GM19372 (cell line): ENCODE measurements at regions not wholly inside any gene's neighbourhood (a gene's known extent, or its start where the extent isn't known, plus 50 kb on each side); places are given as distances from the start of the nearest gene placed in this dataset.
"Not testable (repeated sequence)": the region's sequence is repeated elsewhere in the genome, so short reads cannot be mapped to it uniquely, and the experiment has no call there.

Source experiments
- ATAC-seq: cut with Tn5 transposase; IDR thresholded peaks from one replicate; pipeline ENCODE4 v1.9.1; 2021; ENCODE audit warnings: mild to moderate bottlenecking, low read depth, moderate library complexity; ENCODE audit not compliant: unreplicated experiment

DNA sequence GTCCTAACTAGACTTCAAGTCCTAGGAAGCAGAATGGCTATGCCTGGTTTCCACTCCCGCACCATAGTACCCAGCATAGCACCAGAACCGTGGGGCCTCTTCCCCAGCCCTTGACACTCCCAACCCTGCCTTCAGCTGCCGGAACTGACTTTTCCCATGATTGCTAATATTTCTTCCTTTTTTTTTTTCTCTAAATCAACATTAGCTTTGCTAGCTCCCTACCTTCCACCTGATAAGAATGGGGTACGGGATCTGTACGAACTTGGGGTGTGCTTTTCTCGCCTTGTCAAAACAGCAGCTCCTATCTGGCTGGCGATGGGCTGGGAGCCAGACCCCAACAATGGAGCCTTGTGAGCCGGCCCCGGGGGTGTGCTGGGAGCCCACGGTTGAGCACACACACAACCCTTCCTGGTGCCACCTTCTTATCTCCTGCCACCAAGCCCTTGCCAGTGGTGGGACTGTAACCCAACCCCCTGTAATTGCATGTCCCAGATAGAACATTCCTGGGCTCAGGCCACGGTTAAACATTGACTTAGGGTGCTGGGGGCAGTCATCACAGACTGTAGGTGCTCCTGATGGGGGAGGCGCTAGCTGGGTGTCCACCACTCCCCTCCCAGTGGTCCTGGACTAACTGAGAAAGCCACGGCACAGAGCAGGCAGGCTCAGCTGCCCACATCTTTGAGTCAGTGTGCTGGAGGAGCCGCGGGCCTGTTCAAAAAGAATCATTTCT lies 213.0 kb upstream of the HAAO start:
- no peak for ATAC-seq

DNA sequence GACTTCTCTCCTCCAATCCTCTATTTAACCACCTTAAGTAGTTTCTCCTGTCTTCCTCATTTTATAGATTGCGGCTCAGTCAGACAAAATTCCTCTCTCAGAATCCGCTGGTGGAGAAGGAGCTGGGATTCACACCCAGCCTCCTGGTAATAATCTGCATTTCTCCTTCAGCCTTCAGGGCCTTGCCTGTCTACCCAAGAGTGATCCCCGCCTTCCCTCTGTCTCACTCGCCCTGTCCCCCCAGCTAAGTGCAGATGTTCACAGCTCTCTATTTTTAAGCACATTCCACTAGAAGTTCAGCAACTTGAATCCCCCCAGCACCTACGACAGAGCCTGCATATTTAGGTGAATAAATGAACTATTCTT lies 212.5 kb upstream of the HAAO start:
- ATAC-seq: no peak

DNA sequence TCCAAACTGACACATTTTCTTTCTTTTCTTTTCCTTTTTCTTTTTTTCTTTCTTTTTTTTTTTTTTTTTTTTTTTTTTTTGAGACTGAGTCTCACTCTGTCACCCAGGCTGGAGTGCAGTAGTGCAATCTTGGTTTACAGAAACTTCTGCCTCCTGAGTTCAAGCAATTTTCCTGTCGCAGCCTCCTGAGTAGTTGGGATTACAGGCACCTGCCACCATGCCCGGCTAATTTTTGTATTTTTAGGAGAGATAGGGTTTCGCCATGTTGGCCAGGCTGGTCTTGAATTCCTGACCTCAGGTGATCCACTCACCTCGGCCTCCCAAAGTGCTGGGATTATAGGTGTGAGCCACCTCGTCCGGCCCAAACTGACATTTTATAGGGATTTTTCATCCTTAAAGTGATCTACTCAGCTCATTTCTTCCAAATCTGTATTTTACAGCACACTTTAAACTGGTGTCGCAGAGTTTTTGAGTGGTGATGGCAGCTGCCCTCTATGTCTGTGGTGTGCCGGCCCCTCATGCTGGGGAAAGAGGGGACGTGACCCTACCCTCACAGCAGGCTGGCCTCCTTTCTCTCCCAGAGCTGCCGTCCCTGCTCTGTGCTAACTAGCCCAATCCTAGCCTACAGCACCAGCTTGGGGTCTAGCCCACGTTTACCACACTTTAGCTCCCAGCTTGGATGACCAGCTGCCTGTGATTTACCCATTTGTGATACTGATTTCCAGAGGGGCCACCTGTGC lies 211.9 kb upstream of the HAAO start:
- not testable (repeated sequence) for ATAC-seq

DNA sequence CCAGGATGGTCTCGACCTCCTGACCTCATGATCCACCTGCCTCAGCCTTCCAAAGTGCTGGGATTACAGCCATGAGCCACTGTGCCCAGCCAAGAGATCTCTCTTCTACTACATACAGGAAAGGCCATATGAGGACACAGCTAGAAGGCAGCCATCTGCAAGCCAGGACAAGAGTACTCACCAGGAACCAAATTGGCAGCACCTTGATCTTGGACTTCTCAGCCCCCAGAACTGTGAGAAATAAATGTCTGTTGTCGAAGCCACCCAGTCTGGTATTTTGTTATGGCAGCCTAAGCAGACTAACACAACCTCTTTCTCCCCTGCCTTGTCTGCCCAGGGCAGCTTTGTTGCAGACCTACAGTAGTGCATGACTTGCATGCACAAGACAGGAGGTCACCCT lies 211.3 kb upstream of the HAAO start:
- ATAC-seq: no peak

DNA sequence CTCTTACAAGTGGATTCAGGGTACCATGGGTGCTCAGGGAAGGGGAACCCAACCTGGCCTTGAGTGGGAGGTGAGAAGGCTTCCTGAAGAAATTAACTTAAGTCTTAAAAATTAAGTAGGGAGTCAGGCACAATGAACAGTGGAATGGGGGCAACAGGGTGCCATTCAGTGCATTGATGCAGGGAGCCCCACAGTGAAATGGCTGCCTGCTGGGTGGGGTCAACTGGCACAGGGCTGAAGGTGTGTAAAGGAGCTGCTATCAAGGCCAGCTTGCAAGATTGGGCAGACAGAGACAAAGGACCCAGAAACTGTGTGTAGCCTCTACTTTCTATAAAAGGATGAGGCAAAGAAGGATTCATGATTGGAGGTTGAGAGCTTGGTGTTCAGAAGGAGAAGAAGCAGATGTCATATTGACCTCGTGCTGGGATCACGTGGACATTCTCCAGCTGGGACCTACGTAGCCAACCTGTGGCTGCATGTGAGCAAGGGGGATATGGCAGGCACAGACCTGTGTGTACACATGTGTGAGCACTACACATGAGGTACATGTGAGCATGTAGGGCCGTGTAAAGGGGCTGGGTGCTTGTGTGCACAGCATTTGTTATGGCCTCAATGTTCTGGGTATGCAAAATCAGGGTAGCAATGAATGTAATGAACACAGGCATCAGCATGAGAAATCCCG lies 209.5 kb upstream of the HAAO start:
- ATAC-seq: no peak

DNA sequence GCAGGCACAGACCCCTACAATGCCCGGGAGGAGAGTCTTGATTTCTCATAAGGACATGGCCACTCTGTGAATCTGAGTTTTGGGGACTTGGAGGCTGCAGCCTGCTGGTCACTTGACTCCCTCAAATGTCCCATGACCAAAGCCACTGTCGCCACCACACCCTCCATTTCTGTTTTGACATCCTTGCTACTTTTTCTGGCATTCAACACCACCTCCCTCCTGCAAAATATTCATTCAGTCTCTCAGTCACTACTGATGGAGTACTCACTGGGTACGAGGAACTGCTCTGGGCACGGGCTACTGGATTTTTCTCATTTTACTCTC lies 208.6 kb upstream of the HAAO start:
- ATAC-seq: no peak

DNA sequence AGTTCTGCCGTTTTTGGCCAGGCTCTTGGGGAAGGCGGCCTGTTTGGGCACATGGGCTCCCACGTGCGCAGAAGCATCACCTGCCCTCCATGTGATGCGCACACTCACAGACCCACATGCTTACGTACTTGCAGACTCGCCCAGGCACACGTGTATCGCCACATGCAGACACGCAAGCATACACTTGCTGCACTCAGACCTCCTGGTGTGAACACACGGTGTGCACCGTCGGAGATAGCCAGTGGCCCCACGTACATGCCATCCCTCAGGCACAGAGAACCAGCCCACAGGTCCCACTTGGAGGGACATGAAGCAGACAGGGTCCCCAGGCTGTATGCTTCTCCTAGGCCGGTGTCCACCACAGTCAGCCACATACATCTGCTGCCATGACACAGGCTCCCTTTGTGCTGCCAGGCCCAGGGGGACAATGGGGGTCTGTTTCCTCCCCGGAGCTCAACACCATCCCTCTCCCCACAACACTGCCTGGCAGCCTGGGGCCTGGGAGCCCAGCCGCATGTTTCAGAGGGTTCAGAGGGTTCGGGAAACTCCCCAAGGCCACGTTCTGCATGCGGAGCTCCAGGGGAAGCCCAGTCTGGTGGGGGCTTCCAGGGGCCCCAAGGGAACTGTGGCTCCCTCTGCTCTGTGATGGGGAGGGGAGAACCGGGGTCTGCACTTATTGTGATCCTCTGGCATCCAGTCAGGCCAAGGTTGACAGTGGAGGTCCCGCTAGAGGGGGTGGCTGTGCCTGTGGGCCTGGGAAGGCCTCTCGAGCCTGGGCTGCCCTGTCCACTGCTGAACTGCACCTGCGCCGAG lies 208.1 kb upstream of the HAAO start:
- ATAC-seq: no peak

DNA sequence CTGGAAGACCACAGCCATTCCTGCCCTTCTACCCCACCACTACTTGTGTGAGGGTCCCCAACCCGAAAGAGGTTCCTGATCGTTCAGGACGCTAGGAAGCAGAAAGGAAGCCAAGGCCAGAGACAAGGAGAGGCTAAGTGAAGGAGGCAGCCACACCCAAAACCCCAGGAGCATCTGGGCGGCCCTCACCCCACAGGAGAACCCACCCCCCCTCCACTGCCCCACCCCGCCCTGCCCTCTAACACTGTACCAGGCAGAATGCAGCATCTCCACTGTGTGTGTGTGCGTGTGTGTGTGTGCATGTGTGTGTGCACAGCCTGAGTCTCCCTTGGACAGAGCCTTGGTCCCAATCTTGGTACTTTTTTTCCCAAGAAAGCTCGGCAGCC lies 207.5 kb upstream of the HAAO start:
- no peak for ATAC-seq

DNA sequence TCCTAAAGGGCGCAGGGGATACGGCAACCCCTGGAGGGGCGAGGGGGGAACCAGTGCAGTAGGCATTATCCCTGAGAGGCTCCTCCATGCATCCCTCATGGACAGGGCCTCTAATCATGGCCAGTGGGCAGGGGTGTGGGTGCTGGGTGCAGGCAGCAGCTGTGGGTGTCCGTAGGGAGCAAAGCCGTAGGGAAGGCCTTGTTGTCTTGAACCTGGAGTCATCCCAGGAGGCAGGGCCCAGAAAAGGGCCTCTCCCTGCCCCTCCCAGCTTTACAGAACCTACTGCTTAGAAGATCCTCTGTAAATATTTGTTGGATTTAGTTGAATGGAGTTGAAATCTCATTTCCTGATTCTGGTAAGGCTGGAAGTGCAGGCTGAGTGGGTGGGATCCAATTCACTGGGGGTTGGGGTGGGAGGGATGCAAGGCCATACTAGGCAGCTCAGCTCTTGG lies 207.0 kb upstream of the HAAO start:
- no peak for ATAC-seq

DNA sequence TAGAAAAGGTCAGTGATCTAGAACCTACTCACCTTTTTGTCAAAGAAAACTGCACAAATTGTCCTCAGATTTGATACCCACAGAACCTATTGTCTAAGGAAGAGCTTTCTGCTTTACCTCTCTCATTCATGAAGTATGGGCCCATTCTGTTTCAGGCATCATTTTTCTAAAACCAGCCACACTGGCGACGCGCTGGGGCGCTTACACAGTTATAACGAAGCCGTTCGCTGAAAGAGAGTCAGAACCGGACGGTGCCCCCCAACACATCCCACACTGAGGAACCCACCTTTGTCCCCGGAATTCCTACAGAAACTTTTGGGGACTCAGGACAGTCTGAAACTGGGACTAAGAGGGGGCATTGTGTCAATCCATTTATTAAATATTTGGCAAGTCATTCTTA lies 206.3 kb upstream of the HAAO start:
- no peak for ATAC-seq

DNA sequence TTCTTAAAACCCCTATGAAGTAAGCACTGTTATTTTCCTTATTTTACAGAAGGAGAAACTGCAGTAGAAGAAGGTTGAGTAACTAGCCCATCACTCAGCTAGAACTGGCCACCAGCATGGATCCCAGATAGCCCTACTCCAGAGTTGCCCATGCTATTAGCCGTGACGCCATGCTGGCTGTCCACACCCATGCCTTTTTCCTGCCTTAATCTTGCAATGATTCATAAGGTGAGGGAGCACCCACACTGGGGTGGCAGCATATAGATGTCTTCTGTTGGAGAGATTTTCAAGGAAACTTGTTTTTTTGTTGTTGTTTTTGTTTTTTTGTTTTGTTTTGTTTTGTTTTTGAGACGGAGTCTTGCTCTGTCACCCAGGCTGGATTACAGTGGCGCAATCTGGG lies 204.1 kb upstream of the HAAO start:
- ATAC-seq: no peak

DNA sequence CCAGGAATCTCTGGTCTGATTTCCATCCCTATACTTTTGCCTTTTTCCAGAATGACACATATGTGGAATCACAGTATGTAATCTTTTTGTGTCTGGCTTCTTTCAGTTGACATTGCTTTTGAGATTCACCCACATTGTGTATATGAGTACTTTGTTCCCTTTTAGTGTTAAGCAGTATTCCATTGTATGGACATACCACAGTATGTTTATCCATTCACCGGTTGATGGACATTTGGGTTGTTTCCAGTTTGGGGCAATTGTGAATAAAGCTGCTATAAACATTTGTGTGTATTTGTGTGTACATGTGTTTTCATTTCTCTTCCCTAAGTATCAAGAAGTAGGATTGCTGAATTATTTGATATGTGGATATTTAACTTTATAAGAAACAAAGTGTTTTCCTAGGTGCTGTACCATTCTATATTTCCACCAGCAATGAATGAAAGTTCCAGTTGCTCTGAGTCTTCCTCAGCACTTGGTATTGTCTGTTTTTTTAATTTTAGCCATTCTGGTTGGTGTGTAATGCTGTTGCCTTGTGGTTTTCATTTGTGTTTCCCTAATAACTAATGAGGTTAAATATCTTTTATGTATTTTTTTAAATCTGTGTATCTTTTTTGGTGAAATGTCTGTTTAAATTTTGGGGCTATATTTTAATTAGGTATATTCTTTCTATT lies 203.5 kb upstream of the HAAO start:
- ATAC-seq: no peak

DNA sequence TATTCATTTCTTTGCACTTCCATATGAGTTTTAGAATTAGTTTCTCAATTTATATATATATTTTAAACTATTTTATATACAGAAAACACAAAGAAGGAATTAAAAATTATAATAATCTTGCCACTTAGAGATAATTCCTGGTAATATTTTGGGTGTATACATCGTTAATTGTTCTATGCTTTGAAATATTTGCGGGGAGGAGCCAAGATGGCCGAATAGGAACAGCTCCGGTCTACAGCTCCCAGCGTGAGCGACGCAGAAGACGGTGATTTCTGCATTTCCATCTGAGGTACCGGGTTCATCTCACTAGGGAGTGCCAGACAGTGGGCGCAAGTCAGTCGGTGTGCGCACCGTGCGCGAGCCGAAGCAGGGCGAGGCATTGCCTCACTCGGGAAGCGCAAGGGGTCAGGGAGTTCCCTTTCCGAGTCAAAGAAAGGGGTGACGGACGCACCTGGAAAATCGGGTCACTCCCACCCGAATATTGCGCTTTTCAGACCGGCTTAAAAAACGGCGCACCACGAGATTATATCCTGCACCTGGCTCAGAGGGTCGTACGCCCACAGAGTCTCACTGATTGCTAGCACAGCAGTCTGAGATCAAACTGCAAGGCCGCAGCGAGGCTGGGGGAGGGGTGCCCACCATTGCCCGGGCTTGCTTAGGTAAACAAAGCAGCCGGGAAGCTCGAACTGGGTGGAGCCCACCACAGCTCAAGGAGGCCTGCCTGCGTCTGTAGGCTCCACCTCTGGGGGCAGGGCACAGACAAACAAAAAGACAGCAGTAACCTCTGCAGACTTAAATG lies 197.1 kb upstream of the HAAO start:
- ATAC-seq: not testable (repeated sequence)

DNA sequence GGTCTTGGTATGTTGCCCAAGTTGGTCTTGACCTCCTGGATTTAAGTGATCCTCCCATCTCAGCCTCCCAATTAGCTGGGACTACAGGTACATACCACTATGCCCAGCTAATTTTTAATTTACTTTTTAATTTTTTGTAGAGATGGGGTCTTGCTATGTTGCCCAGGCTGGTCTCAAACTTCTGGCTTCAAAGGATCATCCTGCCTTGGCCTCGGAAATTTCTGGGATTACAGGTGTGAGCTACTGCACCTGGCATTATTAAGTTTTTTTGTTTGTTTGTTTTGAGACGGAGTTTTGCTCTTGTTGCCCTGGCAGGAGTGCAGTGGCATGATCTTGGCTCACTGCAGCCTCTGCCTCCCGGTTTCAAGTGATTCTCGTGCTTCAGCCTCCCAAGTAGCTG lies 195.7 kb upstream of the HAAO start:
- not testable (repeated sequence) for ATAC-seq

DNA sequence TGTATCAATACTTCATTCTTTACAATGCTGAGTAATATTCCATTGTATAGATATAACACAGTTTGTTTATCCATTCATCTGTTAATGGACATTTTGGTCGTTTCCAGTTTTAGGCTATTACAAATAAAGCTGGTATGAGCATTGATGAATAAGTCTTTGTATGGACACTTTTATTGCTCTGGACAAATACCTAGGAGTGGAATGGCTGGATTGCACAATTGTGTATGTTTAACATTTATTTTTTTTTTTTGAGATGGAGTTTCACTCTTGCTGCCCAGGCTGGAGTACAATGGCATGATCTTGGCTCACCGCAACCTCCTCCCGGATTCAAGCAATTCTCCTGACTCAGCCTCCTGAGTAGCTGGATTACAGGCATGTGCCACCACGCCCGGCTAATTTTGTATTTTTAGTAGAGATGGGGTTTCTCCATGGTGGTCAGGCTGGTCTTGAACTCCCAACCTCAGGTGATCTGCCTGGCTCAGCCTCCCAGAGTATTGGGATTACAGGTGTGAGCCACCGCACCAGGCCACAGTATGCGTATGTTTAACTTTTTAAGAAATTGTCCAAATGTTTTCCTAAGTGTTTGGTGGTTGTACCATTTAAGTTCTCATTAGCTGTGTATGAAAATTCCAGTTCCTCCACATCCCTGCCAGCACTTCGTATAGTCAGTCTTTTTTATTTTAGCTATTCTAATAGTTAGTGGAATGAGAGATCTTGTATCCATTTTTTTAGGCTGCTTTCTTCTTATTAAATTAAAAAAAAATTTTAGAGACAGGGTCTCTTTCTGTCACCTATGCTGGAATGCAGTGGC lies 194.9 kb upstream of the HAAO start:
- ATAC-seq: no peak

DNA sequence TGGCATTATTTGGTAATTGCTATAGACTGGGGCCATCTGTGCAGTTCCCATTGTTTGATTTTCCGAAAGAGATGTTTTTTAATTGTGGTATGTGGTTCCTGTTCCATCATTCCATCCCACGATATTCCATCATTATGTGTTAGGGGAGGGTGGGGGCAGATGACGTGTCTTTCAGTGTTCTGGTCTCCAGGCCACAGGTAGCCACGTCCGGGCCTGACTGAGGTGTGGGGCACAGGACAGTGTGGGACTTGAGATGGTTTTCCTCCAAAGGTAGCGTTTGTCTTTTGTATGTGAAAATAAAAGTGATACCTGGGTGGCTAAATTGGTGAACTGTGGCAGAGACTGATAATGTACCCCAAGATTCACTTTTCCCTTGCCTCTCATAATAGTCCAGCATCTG lies 192.2 kb upstream of the HAAO start:
- no peak for ATAC-seq

DNA sequence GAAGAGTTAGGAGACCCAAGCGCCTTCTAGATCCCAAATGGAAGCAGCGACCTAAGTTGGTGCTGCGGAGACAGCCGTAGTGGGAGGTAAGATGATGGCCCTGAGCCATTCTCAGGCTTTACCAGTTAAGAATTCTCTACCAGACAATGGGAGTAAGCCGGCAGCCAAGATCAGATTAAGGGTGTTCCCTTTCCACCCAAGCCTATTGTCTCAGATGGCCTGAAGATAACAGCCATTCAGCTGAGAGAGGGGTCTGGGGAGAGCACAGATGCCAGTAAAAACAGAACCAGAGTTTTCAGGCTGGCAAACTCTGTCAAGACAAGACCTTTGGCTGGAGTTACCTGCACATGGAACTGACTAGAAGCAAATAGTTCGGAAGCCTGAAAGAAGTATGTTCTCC lies 191.7 kb upstream of the HAAO start:
- ATAC-seq: no peak

DNA sequence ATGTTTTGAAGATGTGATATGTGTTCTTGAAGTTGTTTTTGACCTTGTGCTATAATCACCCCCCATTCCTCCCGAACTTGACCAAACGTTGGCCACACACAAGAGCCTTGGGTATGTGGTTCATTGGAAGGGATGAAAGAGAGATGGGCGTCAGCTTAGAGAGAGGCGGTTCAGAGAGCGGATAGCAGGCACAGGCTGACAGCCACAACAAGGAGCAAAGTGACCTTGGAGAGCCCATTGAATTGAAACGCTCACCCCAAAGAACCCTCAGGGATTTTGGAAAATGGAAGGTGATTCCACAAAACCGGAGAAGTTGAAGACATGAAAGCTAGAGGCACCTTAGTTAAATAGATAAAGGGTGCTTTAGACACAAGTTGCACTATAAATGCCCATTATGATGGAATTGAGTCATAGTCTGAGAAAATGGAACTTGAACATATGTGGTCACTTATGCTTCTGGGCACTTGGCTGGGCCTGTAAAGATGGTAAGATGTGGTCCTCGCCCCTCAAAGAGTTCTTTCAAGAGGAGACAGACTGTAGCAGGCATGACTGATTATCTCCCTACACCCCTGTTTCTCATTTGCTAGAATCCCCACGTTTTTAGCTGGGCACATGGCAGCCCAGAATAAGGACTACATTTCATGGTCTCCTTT lies 188.5 kb upstream of the HAAO start:
- ATAC-seq: no peak
